ENCODE measurements at regions not wholly inside any gene's neighbourhood (a gene's known extent, or its start where the extent isn't known, plus 50 kb on each side); places are given as distances from the start of the nearest gene placed in this dataset.

DNA sequence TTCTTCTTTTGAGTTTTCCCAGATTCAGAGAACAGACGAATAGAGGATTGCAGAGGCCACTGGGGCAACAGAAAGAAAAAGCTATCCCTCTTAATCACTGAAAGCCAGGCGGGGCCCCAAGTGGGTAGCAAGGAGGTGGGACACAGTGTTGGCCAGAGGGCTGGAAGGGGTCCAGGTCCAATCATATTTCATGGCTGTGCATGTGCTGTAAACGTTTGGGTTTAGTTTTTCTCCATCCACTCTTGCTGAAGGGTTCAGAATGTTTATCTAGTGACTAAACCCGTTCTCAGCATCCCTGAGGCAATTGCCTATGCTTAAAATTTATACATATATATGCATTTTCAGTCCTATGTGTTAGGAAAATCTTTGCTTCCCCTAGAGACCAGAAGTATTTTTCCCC is 99.4 kb upstream of the EPHA4 start:
- no peak for TF ChIP-seq EZH2 (IDR thresholded peaks at IDR 0.05; ENCODE audit: low read depth)
- TF ChIP-seq CTCF (conservative IDR thresholded peaks at IDR 0.05): no peak

All from PC-9 (cell line).